Stimulated activated CD4-positive, alpha-beta T cell treated with anti-CD3 and anti-CD28 coated beads, Interleukin-15, amount 100 ng/mL, for 48 hours (primary cell): ENCODE measurements at regions not wholly inside any gene's neighbourhood (a gene's known extent, or its start where the extent isn't known, plus 50 kb on each side); places are given as distances from the start of the nearest gene placed in this dataset.
"Not testable (repeated sequence)": the region's sequence is repeated elsewhere in the genome, so short reads cannot be mapped to it uniquely, and the experiment has no call there.

Experiments
- DNase-seq, 2 donors: peaks; one replicate each; pipeline ENCODE4 v3.0.0-alpha.2; 2020; ENCODE audit warnings: low read depth in 2 of 2

DNA sequence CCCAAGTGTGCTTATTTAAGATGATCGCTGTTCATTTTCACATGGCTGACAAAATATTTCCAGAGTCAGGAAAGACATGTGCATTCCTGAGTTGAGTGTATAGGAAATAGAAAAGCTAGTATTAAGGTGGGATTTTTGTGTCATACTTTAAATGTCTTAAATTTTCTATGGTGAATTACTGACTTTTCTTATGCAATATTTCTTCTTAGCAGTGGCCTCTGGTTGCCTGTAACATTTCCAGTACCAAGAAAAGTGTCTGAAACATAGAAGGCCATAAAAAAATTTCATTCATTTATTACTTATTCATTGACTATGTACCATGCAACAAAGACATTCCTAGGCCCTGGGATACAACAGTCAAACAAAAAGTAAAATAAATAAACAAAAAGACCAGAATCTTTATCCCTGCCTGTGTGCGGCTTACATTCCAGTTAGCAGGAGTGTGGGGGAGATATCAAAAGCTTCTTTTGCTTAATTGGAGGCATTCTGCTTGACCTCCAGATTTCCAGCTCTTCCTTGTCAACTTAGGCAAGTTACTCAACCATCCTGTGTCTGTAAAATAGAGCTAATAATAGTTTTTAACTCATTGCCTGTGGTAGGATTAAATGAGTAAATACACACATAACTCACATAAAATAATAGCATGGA, 216.3 kb upstream of the FLRT2 start:
- no peak for DNase-seq

DNA sequence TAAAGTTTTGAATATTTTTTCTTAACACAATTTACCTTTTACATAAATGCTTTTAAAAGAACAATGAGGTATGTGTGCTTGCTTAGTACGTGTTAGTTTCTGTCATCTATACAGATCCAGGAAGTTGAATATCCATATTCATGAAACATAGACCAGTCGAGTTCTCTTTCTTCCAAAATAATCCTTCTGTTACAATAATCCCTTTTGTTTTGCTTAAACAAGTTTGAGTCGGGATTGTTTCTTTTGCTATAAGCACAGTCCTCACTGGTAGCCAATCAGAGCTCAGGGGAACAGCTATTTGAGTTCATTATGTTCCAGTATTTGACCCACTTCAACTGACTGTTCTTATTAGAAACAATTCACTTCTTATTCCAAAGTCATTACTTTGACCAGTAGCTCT, 214.7 kb upstream of the FLRT2 start:
- DNase-seq: no peak

DNA sequence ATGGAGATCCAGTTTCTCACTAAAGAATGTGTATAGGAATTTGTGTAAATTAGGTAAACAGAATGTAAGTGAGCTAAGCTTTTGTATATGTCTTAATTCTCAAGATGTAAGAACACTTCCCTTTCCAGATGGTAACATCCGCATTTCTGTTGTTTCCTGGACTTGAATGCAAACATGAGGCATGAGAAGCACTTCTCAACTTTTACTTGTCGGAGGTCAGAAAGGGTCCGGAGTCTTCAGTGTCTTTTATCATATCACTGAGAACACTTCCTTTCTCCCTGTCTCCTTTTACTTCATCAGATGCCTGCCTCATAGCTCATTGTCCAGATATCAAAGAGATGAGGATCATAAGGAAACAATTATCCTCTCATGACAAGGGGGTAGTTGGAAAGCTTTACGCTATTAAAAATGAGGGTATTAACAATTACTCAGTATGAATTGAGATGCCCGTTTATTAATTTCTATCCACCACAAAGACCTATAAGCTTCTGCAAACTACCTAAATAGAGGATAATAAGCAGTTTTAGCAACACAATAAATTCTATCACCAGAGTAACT, 214.1 kb upstream of the FLRT2 start:
- DNase-seq: no peak

DNA sequence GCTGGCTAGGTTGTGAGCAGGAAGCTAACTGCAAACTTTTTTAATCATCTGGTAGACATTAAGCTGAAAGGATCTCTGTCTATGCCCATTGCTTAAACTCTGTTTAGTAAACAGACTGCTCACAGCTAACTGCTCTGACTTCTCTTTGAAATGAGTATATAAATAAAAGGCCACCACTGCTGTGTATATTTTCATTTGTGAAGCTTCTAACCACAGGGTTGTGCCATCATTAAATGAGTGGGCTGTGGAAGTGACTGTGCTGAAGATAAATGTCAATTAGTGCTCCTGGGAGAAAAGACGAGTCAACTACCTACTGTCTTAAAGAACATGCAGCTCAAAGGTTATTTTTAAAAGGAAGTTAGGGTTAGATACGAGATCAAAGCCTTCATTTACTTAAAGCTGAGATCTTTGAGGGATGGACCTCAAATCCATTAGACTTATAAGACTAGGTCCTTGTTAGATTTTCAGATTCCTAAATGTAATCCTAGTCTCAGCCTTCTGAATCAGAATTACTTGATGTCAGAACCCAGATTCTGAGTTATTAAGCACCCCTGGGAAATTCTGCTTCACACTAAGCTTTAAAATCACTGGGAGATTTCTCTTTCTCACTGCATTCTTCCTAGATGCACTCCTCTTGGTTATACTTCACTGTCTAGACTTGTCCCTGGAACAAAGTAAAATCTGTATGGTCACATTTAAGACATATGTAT, 213.1 kb upstream of the FLRT2 start:
- DNase-seq: no peak

DNA sequence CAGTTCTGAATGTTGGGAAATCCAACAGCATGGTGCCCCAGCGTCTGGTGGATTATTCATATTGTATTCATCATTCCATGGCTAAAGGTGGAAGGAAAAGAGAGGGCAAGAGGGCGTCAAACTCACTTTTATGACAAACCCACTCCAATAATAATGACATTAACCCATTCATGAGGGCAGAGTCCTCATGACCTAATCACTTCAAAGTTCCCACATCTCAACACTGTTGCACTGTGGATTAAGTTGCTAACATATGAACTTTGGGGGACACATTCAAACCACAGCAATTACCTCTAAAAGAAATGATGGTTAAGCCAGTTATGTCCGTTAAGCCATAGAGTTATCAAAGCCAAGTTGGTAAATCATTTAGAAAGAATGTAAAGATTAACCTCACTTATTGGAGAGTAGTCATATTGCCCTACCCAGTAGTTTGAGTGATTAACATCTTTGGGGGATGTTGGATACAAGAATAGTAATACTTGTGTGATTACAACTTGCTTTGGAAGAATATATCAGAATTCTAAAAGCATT, 212.4 kb upstream of the FLRT2 start:
- no peak for DNase-seq

DNA sequence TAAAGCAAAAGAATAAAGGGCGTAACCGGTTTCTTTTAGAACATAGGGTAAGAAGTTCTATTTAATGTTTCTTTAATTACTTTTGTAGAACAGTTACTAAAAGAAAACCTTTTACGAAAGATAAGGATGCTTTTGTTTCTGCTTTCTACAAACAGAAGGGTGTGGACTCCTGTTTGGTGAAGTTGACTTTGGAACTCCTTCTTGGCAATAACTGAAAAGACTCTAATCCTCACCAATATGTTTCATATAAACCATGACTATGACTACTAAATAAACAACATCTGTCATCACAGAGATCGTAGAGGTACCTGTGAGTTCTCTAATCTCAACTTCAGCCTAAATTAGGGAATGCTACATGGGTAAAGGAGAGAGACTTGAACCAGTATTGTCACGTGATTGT, 210.8 kb upstream of the FLRT2 start:
- no peak for DNase-seq

DNA sequence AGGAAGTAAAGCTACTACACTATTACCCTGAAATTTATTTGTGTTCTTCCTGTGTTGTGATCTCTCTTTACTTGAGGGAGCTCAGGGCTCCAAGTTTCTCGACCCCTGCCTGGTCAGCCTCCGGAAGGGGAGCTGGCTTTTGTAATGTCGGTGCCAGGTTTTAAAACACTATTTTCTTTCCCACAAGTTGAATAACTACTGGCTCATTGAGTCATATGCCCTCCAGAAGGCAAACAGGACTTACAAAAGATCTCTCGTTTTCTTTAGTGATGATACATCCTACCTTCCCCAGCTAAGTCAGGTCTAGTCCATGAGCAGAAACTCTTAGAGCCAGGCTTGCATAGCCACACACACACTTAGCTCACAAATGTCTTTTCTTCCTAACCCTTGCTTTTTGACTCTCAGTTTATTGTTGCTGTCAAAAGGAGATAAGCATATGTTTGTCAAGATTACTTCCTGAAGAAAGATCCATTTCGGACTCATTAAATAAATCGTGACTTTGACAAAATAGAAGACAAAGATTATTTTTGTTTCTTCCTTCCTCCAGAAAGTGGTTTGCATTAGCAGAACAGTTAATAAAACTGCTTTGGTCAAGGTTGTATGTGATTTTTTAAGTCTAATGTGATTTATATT, 209.8 kb upstream of the FLRT2 start:
- no peak for DNase-seq

DNA sequence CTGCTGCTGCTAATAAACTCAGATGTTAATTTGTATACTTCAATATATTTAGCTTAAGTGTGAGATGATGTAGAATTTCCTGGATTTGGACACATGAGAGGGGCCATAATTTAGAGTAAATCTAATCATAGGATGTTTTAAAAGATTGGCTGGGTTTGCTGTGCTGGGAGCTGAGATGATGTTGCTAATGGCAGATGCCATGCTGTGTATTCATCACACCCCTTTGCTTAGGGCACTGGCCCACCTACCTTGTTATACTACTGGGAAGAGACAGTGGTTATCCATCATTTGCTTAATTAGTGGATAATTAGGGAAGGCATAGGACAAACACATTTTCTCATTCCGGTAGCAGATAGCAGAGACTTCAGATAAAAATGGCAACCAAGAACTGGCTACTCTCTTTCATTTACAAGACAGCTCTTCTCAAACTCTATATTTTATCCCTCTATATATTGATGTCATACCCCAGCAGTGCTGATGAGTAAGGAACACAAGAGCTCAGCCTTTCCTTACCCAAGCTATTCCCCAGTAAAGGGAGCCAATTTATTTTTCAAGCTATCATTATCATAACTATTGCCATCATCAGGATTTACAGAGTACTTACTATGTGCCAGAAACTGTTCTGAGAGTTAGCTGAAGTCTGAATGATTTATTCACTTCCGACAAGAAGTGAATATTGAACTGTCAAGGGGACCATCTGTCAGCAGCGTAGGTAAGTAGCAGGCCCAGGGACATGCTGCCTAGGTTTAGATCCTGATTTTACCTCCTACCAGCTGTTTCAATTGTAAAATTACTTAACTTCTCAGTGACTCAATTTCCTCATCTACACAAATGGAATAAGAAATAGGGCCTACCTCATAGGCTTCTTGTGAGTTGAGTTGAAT, 204.6 kb upstream of the FLRT2 start:
- no peak for DNase-seq

DNA sequence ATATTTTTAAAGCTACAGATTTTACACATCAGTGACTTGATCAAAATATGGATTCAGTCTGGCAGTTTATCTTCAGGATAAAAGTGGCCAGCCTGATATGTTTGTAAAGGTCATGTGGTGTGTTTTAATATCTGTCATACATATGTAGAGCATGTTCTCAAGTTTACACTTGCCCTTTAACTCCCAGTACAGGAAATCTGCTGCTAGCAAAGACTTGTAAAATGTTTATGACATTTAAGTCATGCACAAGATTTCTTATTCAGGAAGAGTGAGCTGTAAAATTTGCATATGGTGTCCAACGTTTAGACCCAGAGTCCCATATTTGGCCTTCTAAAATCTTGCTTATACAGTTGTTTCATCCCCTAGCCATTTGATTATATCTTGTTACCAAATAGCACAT, 197.5 kb upstream of the FLRT2 start:
- DNase-seq: no peak

DNA sequence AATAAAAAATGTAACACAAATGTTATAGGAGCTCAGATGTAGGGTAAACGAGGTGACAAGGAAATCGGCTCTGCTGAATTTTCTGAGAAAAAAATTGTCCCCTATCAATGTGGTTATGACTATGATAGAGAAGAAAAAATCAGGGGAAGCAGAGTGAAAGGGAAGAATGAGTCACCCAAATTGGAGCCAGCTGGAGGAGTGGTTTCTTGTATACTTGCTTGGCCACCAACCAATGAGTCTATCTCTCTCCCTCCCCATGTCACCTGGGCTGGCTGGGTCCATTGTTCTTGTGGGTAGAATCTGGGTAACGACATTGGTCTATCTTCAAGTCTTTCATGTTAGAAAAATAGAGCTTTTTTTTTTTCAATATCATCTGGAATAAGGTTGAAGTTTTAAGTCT, 196.6 kb upstream of the FLRT2 start:
- no peak for DNase-seq

DNA sequence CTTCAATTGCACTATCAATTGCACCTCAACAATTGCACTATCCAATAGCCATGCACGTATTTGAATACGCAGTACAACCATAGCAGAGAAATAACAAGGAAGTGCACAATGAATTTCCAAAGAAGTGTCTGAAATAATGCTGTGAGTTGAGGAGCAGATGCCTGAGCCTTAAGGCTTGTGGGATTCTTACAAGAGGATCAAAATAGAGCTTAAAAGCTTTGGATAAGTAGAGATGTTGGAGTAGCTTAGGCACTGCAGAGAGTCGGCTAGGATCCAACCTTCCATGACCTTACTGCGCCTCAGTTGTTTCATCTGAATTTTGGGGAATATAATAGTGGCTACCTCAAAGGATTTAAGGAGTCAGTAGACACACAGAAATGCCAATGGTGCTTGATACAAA, 196.1 kb upstream of the FLRT2 start:
- DNase-seq: no peak

DNA sequence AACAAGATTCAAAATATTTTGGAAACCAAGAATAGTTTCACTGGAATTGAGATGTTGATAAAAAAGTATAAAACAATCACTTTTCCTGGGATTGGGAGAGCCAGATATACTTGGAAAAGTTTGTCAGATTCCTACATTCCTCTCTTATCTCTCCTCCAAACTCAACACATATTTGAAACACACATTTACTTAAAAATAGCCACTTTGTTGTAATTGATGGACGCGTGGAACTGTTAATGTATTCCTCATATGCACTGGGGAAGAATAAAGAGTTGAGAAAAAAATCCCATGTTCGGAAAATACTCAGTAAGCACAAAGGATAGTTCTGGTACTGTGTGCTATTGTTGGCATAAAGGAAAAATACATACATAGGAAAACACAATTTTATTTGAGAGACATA, 195.6 kb upstream of the FLRT2 start:
- no peak for DNase-seq

DNA sequence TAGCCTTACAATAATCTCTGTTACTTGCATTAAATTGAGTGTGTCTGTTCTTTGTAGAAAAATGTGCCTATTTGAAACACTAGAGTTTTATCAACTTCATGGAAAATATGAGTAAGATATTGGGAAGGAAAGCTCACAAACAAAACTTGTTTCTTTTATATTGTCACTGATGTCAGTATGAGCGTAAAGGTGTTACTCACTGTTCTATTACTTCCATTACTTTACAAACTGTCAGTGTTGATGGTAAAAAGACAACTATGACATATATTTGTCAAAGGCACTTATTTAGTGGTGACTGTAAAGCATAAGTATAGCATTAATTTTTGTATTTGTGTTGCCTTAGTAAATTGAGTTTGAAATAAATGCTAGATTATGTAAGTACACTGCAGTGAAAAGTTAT, 193.7 kb upstream of the FLRT2 start:
- DNase-seq: no peak

DNA sequence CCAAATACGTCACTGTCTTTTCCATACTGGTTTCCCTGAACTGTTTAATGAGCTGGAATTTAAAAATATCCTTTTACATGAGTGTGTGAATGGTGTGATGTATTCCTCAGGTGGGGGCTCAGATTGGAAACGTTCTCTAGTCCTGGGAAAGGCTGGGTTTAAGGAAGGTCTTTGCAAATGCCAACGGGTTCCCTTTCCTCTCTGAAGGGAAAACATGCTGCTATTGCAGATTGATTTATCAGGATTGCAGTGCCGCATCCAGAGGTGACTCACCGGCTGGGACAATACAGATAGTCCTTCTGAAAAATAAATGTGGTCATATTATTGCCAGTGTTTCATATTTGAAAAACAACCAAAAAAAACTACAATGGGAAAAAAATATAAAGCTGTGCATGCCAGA, 193.1 kb upstream of the FLRT2 start:
- no peak for DNase-seq

DNA sequence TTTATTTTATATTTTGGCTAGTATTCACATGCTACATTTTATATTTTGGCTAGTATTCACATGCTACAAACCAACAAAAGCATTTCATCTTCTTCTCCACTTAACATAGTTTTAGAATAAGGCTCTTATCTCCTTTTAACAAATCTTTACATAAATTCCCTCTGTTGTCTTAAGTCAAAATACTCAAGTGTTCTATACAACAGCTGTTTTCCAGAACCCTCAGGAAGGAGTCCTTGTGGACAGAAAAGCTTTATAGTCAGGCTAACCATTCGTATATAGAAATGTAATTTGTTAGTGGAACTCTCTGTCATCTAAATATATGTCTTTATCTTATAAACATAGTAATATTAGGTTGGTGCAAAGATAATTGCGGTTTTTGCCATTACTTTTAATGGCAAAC, 191.0 kb upstream of the FLRT2 start:
- DNase-seq: no peak

DNA sequence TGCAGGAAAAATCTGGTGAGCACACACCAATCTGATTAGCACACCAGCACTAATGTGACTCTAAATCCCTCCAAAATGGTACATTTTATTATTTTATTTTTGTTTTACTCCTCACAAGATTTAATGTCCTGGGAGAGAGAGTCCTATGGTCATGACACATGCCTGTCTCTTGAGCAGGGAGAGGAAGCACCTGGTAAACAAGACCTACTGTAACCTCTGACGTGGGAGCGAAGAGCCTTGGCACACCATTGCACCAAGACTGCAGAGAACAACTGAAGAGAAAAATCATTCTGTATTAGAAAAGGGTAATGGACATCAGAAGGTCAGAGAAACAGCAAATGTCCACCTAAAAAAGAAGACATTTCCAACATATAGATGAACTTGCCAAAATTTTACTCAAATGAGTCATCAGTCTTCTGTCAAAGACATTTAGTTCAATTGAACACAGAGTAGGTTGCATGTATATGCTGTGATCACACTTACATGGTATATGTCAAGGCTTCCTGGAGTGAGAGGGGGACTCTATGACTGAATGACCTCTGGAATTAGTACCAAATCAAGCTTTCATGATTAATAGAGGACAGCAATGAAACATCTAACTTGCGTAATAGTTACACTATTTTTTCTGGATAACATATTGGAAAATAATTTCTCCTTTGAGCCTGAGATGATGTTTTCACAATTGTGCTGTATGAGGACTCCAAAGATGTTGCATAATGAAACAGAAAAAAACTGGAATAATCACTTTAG, 186.9 kb upstream of the FLRT2 start:
- no peak for DNase-seq

DNA sequence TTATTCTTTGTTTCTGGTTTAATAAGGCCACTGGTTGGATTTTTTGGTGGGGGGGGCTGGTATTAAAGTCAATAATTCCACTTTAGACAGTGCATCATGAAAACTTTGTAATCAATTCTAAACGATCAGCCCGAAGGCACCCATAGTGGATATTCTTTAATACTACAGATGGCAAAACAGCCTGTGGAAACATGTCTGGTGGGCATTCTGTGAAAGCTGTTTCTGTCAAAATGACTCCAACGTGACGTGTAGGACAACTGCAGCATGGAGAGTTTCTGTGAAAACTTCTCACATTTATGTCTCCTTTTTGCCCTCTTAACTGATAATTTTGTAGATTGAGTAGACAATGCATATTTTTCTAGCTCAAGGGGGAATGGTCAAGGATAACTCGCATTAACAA, 185.8 kb upstream of the FLRT2 start:
- DNase-seq: no peak

DNA sequence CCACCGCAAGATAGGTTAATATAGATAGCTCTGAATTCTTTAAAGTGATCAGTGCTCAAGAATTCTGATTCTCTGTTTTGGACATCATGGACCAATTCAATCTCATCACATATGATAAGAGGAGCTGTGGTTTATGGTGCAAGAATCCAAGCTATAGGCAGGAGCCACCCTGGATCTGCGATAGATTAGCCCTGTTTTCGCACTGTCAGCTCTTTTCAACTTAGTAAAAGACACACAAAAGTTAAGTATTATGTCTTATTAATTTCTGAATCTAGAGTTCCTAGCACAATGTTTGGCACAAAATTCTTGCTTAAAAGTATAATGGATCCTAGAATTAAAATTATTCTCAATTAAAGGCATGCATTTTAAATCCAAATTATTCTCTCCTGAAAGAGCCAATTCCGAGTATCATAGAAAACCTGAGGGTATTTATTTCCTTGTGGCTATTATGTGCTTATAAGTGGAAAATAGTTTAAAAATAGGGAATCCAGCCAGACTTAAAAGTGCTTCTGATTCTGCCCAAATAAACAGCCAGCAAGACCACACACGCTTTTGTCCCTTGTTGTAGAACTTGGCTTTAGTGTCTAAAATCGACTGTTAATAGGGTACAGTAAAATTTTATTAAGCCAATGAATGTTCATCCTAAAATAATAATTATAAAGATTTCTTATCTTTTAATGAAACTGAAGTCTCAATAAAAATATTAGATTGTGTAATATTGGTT, 184.9 kb upstream of the FLRT2 start:
- DNase-seq: no peak

DNA sequence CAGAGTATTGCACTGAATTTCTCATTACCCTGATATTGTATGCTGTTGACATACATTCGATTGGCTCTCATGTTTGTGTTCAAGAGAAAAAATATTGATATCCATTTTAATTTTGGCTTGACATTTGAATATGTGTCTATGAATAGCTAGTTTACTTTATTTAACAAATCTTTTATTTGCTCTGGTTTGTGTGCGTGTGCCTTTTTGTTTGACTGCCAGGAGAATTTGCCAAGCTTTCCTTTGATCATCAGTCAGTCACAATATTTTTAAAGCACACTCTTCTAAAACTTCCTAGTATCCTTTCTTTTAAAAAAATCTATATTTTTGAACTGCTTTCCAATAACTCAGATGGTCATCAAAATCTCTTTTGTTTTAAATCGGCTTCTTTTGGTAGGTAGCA, 179.3 kb upstream of the FLRT2 start:
- DNase-seq: no peak

DNA sequence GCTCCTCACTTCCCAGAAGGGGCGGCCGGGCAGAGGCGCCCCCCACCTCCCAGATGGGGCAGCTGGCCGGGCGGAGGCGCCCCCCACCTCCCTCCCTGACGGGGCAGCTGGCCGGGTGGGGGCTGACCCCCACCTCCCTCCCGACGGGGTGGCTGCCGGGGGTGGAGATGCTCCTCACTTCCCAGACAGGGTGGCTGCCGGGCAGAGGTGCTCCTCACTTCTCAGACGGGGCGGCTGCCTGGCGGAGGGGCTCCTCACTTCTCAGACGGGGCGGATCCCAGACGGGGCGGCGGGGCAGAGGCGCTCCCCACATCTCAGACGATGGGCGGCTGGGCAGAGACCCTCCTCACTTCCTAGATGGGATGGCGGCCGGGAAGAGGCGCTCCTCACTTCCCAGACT, 177.4 kb upstream of the FLRT2 start:
- DNase-seq: not testable (repeated sequence)
